Ascending aorta (tissue), 2 donors: ENCODE measurements at regions not wholly inside any gene's neighbourhood (a gene's known extent, or its start where the extent isn't known, plus 50 kb on each side); places are given as distances from the start of the nearest gene placed in this dataset.

ENCODE experiments used
- DNase-seq, 2 donors: peaks; one replicate each; pipeline ENCODE4 v3.0.0-alpha.2; 2019; ENCODE audit warnings: low spot score in 2 of 2
- H3K27ac ChIP-seq, 2 donors: fragments of 200-600 bp; sonication (generic); one replicate each; pipeline ENCODE4 v1.5.1; 2016 to 2017; ENCODE audit warnings: mild to moderate bottlenecking in 1 of 2
- H3K27me3 ChIP-seq: fragments of 200-600 bp; sonication (generic); one replicate; pipeline ENCODE4 v1.5.1; 2017
- H3K36me3 ChIP-seq, 2 donors: fragments of 200-600 bp; sonication (generic); one replicate each; pipeline ENCODE4 v1.5.1; 2016
- H3K4me1 ChIP-seq, 2 donors: fragments of 200-600 bp; sonication (generic); one replicate each; pipeline ENCODE4 v1.5.1; 2016 to 2017; ENCODE audit warnings: mild to moderate bottlenecking in 1 of 2
- H3K4me3 ChIP-seq, 2 donors: fragments of 200-600 bp; sonication (generic); one replicate each; pipeline ENCODE4 v1.5.1; 2016 to 2017; ENCODE audit warnings: mild to moderate bottlenecking in 1 of 2
- H3K9me3 ChIP-seq, 2 donors: fragments of 200-600 bp; sonication (generic); one replicate each; pipeline ENCODE4 v1.5.1; 2016
- CTCF ChIP-seq, 3 experiments: fragments of 200-600 bp in 2 of 3; fragments of 450-650 bp in 1 of 3; sonication (generic) in 2 of 3; IDR thresholded peaks; one replicate each; pipeline ENCODE4 v1.5.1; 2016 to 2019; ENCODE audit warnings: antibody characterized with exemption in 3 of 3, mild to moderate bottlenecking in 1 of 3, moderate library complexity in 1 of 3
- intact Hi-C: fragments of 100-400 bp; cut with DNase I; formaldehyde crosslinking; loops from one replicate; pipeline ENCODE4 v1.15.1; 2023

GRCh38 chr4:148852092-148852699, 410.0 kb upstream of the NR3C2 start:
- H3K36me3 ChIP-seq = no peaks in the 10 kb centered on the region
- no peak overlapping the region for H3K4me3 ChIP-seq
- H3K4me1 ChIP-seq = no peaks in the 10 kb centered on the region
- peaks cover 0 to 3% of the 10 kb centered on the region in 2 donors for H3K9me3 ChIP-seq
- no peak for DNase-seq
- intact Hi-C loops = no loop called here
- no peak for TF ChIP-seq CTCF (IDR thresholded peaks at IDR 0.05)
- H3K27me3 ChIP-seq = no peaks in the 10 kb centered on the region
- H3K27ac ChIP-seq = no peak overlapping the region

- Histone ChIP-seq H3K27me3 (no peaks in the 10 kb centered on the region), H3K4me3 (no peak overlapping the region), H3K4me1 (no peaks in the 10 kb centered on the region), H3K9me3 (peaks cover 0 to 3% of the 10 kb centered on the region in 2 donors), H3K27ac (no peak overlapping the region), H3K36me3 (no peaks in the 10 kb centered on the region)
- no peak for TF ChIP-seq CTCF (IDR thresholded peaks at IDR 0.05)
- intact Hi-C loops = no loop called here
- DNase-seq = no peak
Observed at GRCh38 chr4:148850257-148850995, 408.2 kb upstream of the NR3C2 start.

GRCh38 chr4:148849581-148849980, 407.4 kb upstream of the NR3C2 start:
- Histone ChIP-seq H3K9me3 (peaks cover 0 to 3% of the 10 kb centered on the region in 2 donors), H3K27me3 (no peaks in the 10 kb centered on the region), H3K4me3 (no peak overlapping the region), H3K36me3 (no peaks in the 10 kb centered on the region), H3K4me1 (no peaks in the 10 kb centered on the region), H3K27ac (no peak overlapping the region)
- no peak for TF ChIP-seq CTCF (IDR thresholded peaks at IDR 0.05)
- intact Hi-C loops = no loop called here
- DNase-seq = no peak

- no peak overlapping the region for H3K27ac ChIP-seq
- no peaks in the 10 kb centered on the region for H3K4me1 ChIP-seq
- no peak for TF ChIP-seq CTCF (IDR thresholded peaks at IDR 0.05)
- no peaks in the 10 kb centered on the region for H3K36me3 ChIP-seq
- no peak for DNase-seq
- intact Hi-C loops = no loop called here
- H3K27me3 ChIP-seq = no peaks in the 10 kb centered on the region
- H3K9me3 ChIP-seq = no peaks in the 10 kb centered on the region
- H3K4me3 ChIP-seq = no peak overlapping the region
Observed at GRCh38 chr4:148847544-148848255, 405.5 kb upstream of the NR3C2 start.

- Histone ChIP-seq H3K27ac (no peak overlapping the region), H3K4me1 (no peaks in the 10 kb centered on the region), H3K36me3 (no peaks in the 10 kb centered on the region), H3K9me3 (no peaks in the 10 kb centered on the region), H3K27me3 (no peaks in the 10 kb centered on the region), H3K4me3 (no peak overlapping the region)
- intact Hi-C loops = no loop called here
- no peak for DNase-seq
- TF ChIP-seq CTCF (IDR thresholded peaks at IDR 0.05) = no peak
Observed at GRCh38 chr4:148845609-148846008, 403.4 kb upstream of the NR3C2 start.
